NCI-H146 treated with DMSO at 0.1 percent for 48 hours (cell line): ENCODE measurements at regions not wholly inside any gene's neighbourhood (a gene's known extent, or its start where the extent isn't known, plus 50 kb on each side); places are given as distances from the start of the nearest gene placed in this dataset.
A peak's percentile ranks its signal among the peaks of the same experiment; 100 is the strongest.

Experiments used
- DNase-seq: peaks from one replicate; lab custom pipeline; 2025; ENCODE audit not compliant: unreplicated experiment; lab: John Stamatoyannopoulos, UW

- DNase-seq: no peak
These were observed 432.6 kb downstream of the ETNK1 start for GRCh38 chr12:23057571-23057970.

- DNase-seq: no peak
These were observed 435.2 kb downstream of the ETNK1 start for GRCh38 chr12:23060161-23060560.

- no peak for DNase-seq
These were observed 438.2 kb downstream of the ETNK1 start for GRCh38 chr12:23063206-23063605.

GRCh38 chr12:23066095-23066494 is 441.1 kb downstream of the ETNK1 start:
- DNase-seq: no peak

- no peak for DNase-seq
These were observed 458.3 kb downstream of the ETNK1 start for GRCh38 chr12:23083267-23083666.

GRCh38 chr12:23084236-23084995 is 459.4 kb downstream of the ETNK1 start:
- no peak for DNase-seq

GRCh38 chr12:23088594-23088993 is 463.6 kb downstream of the ETNK1 start:
- DNase-seq: no peak

GRCh38 chr12:23093488-23093887 is 468.5 kb downstream of the ETNK1 start:
- DNase-seq: no peak

GRCh38 chr12:23096321-23096720 is 471.4 kb downstream of the ETNK1 start:
- no peak for DNase-seq

GRCh38 chr12:23098110-23098509 is 473.1 kb downstream of the ETNK1 start:
- no peak for DNase-seq

- DNase-seq: peak; percentile 92
These were observed 473.5 kb downstream of the ETNK1 start for GRCh38 chr12:23098517-23098916.

GRCh38 chr12:23099104-23099503 is 474.1 kb downstream of the ETNK1 start:
- no peak for DNase-seq

- no peak for DNase-seq
These were observed 474.6 kb downstream of the ETNK1 start for GRCh38 chr12:23099604-23100003.

GRCh38 chr12:23108957-23109356 is 484.0 kb downstream of the ETNK1 start:
- DNase-seq: no peak

- DNase-seq: no peak
These were observed 488.8 kb downstream of the ETNK1 start for GRCh38 chr12:23113781-23114180.

GRCh38 chr12:23115984-23116383 is 491.0 kb downstream of the ETNK1 start:
- DNase-seq: no peak

GRCh38 chr12:23126794-23127193 is 501.8 kb downstream of the ETNK1 start:
- DNase-seq: no peak

- no peak for DNase-seq
These were observed 502.7 kb downstream of the ETNK1 start for GRCh38 chr12:23127701-23128100.

- DNase-seq: no peak
These were observed 503.5 kb downstream of the ETNK1 start for GRCh38 chr12:23128462-23128861.

GRCh38 chr12:23132357-23132756 is 507.4 kb downstream of the ETNK1 start:
- no peak for DNase-seq

- no peak for DNase-seq
These were observed 508.5 kb downstream of the ETNK1 start for GRCh38 chr12:23133471-23133870.

- DNase-seq: no peak
These were observed 514.1 kb downstream of the ETNK1 start for GRCh38 chr12:23139026-23139425.

- no peak for DNase-seq
These were observed 515.7 kb downstream of the ETNK1 start for GRCh38 chr12:23140710-23141109.
